NT2/D1 (cell line): ENCODE measurements at regions not wholly inside any gene's neighbourhood (a gene's known extent, or its start where the extent isn't known, plus 50 kb on each side); places are given as distances from the start of the nearest gene placed in this dataset.
"Not testable (repeated sequence)": the region's sequence is repeated elsewhere in the genome, so short reads cannot be mapped to it uniquely, and the experiment has no call there.

Experiments
- DNase-seq: peaks from one replicate; pipeline ENCODE4 v3.0.0-alpha.2; 2011; ENCODE audit warnings: low read depth, low spot score
- H3K27me3 ChIP-seq: 2 replicates; pipeline ENCODE4 v1.6.0; 2011; ENCODE audit warnings: mild to moderate bottlenecking; ENCODE audit not compliant: insufficient read length, insufficient read depth
- H3K36me3 ChIP-seq: 2 replicates; pipeline ENCODE4 v1.6.1; 2011; ENCODE audit warnings: mild to moderate bottlenecking, low read length, mixed read lengths; ENCODE audit not compliant: insufficient read depth, insufficient read length
- H3K4me1 ChIP-seq: 2 replicates; pipeline ENCODE4 v1.5.1; 2011; ENCODE audit not compliant: insufficient read depth, insufficient read length
- H3K4me3 ChIP-seq: 2 replicates; pipeline ENCODE4 v1.5.1; 2011; ENCODE audit warnings: low read depth; ENCODE audit not compliant: insufficient read length
- H3K9ac ChIP-seq: 2 replicates; pipeline ENCODE4 v1.6.0; 2011; ENCODE audit warnings: low read depth; ENCODE audit not compliant: insufficient read length
- H3K9me3 ChIP-seq: 2 replicates; pipeline ENCODE4 v1.5.1; 2011; ENCODE audit warnings: mild to moderate bottlenecking, low read length; ENCODE audit not compliant: insufficient read depth
- SUZ12 ChIP-seq: IDR thresholded peaks from 2 replicates; pipeline ENCODE4 v1.6.1; 2011; ENCODE audit not compliant: insufficient read length, insufficient read depth; ENCODE audit errors: extremely low read depth
- YY1 ChIP-seq: IDR thresholded peaks from 2 replicates; pipeline ENCODE4 v1.6.1; 2011; ENCODE audit not compliant: insufficient read length, insufficient read depth
- ZNF274 ChIP-seq: IDR thresholded peaks from 2 replicates; pipeline ENCODE4 v1.6.1; 2011; ENCODE audit warnings: mild to moderate bottlenecking, low read depth, low read length

- H3K36me3 ChIP-seq, result peaks cover 14% of the 10 kb centered on the region
- not testable (repeated sequence) for H3K4me1 ChIP-seq, H3K9me3 ChIP-seq, DNase-seq, H3K4me3 ChIP-seq, H3K9ac ChIP-seq, H3K27me3 ChIP-seq
These were observed 57.6 kb upstream of the BOLA1 start for GRCh38 chr1:149841597-149842238.

GRCh38 chr1:149842458-149843064 is 56.8 kb upstream of the BOLA1 start:
- not testable (repeated sequence) for H3K4me3 ChIP-seq, H3K27me3 ChIP-seq, H3K9me3 ChIP-seq, H3K9ac ChIP-seq, H3K4me1 ChIP-seq, DNase-seq
- H3K36me3 ChIP-seq, result peaks cover 23% of the 10 kb centered on the region

- H3K4me3 ChIP-seq, result peak overlapping the region; percentile 82
- H3K36me3 ChIP-seq, result peaks cover 25% of the 10 kb centered on the region
- H3K4me1 ChIP-seq, result peaks cover 3% of the 10 kb centered on the region
- TF ChIP-seq SUZ12 (no peak), ZNF274 (no peak), YY1 (no peak)
- no peaks in the 10 kb centered on the region for H3K27me3 ChIP-seq
- no peak for DNase-seq
- H3K9me3 ChIP-seq, result no peaks in the 10 kb centered on the region
- H3K9ac ChIP-seq, result peak overlapping the region; percentile 94
These were observed 55.8 kb upstream of the BOLA1 start for GRCh38 chr1:149843431-149844041.

GRCh38 chr1:149844101-149844500 is 55.3 kb upstream of the BOLA1 start:
- Histone ChIP-seq H3K9ac (peak overlapping the region; percentile 94), H3K9me3 (no peaks in the 10 kb centered on the region), H3K36me3 (peaks cover 25% of the 10 kb centered on the region), H3K4me1 (peaks cover 3% of the 10 kb centered on the region), H3K27me3 (no peaks in the 10 kb centered on the region), H3K4me3 (peak overlapping the region; percentile 82)
- no peak for TF ChIP-seq ZNF274
- no peak for TF ChIP-seq YY1
- TF ChIP-seq SUZ12, result no peak
- no peak for DNase-seq

- TF ChIP-seq YY1 (no peak), ZNF274 (no peak), SUZ12 (no peak)
- H3K4me1 ChIP-seq, result peaks cover 3% of the 10 kb centered on the region
- peak overlapping the region; percentile 94 for H3K9ac ChIP-seq
- no peaks in the 10 kb centered on the region for H3K9me3 ChIP-seq
- peaks cover 25% of the 10 kb centered on the region for H3K36me3 ChIP-seq
- H3K27me3 ChIP-seq, result no peaks in the 10 kb centered on the region
- peak overlapping the region; percentile 82 for H3K4me3 ChIP-seq
- no peak for DNase-seq
These were observed 54.6 kb upstream of the BOLA1 start for GRCh38 chr1:149844650-149845255.

- Histone ChIP-seq H3K4me1 (peaks cover 3% of the 10 kb centered on the region), H3K4me3 (peak overlapping the region; percentile 82), H3K36me3 (peaks cover 25% of the 10 kb centered on the region), H3K27me3 (no peaks in the 10 kb centered on the region), H3K9ac (peak overlapping the region; percentile 94), H3K9me3 (no peaks in the 10 kb centered on the region)
- DNase-seq, result peak; percentile 94
- TF ChIP-seq SUZ12, result no peak
- TF ChIP-seq ZNF274, result no peak
- no peak for TF ChIP-seq YY1
These were observed 54.0 kb upstream of the BOLA1 start for GRCh38 chr1:149845416-149845815.

- H3K4me3 ChIP-seq, result peak overlapping the region; percentile 82
- no peak for TF ChIP-seq SUZ12
- no peak for TF ChIP-seq YY1
- no peak for TF ChIP-seq ZNF274
- no peaks in the 10 kb centered on the region for H3K9me3 ChIP-seq
- DNase-seq, result no peak
- peaks cover 3% of the 10 kb centered on the region for H3K4me1 ChIP-seq
- H3K27me3 ChIP-seq, result no peaks in the 10 kb centered on the region
- peaks cover 25% of the 10 kb centered on the region for H3K36me3 ChIP-seq
- peak overlapping the region; percentile 94 for H3K9ac ChIP-seq
These were observed 53.3 kb upstream of the BOLA1 start for GRCh38 chr1:149846042-149846441.
